Fibroblast of lung (primary cell): ENCODE measurements at regions not wholly inside any gene's neighbourhood (a gene's known extent, or its start where the extent isn't known, plus 50 kb on each side); places are given as distances from the start of the nearest gene placed in this dataset.

Experiments
- DNase-seq, 2 donors: peaks; one replicate each; pipeline versions ENCODE4 v3.0.0 to v3.0.0-alpha.2; 2010; ENCODE audit warnings: low read depth in 2 of 2
- H2AFZ ChIP-seq: 2 replicates; pipeline ENCODE4 v1.5.1; 2012; ENCODE audit warnings: low read length, control low read depth, inconsistent platforms
- H3K27ac ChIP-seq: 2 replicates; pipeline ENCODE4 v1.5.1; 2011; ENCODE audit warnings: low read length, control low read depth; ENCODE audit not compliant: insufficient read depth
- H3K27me3 ChIP-seq: 2 replicates; pipeline ENCODE4 v1.5.1; 2011; ENCODE audit warnings: mild to moderate bottlenecking, low read length; ENCODE audit not compliant: control insufficient read depth, insufficient read depth
- H3K36me3 ChIP-seq: 2 replicates; pipeline ENCODE4 v1.5.1; 2011; ENCODE audit warnings: low read length; ENCODE audit not compliant: control insufficient read depth, insufficient read depth
- H3K4me1 ChIP-seq: 2 replicates; pipeline ENCODE4 v1.5.1; 2011; ENCODE audit warnings: low read length; ENCODE audit not compliant: control insufficient read depth, insufficient read depth; ENCODE audit errors: extremely low read depth
- H3K4me2 ChIP-seq: 2 replicates; pipeline ENCODE4 v1.5.1; 2011; ENCODE audit warnings: low read length, control low read depth; ENCODE audit not compliant: insufficient read depth; ENCODE audit errors: extremely low read depth
- H3K4me3 ChIP-seq, 4 experiments: fragments of 200-600 bp in 1 of 4; sonication (generic) in 1 of 4; replicated peaks in 1 of 4; 2 replicates each; pipeline ENCODE4 v1.5.1; 2011 to 2016; ENCODE audit warnings: low read length in 4 of 4, low read depth in 3 of 4, mild to moderate bottlenecking in 3 of 4, control low read depth in 2 of 4, inconsistent platforms in 1 of 4, mixed read lengths in 1 of 4; ENCODE audit not compliant: insufficient read depth in 1 of 4; ENCODE audit errors: control extremely low read depth in 1 of 4
- H3K79me2 ChIP-seq: 2 replicates; pipeline ENCODE4 v1.5.1; 2012; ENCODE audit warnings: mild to moderate bottlenecking, low read length, inconsistent platforms; ENCODE audit not compliant: control insufficient read depth, insufficient read depth
- H3K9ac ChIP-seq: 2 replicates; pipeline ENCODE4 v1.5.1; 2011; ENCODE audit warnings: mild to moderate bottlenecking, low read length, control low read depth; ENCODE audit not compliant: insufficient read depth
- H3K9me3 ChIP-seq: 2 replicates; pipeline ENCODE4 v1.5.1; 2012; ENCODE audit warnings: low read depth, low read length; ENCODE audit not compliant: control insufficient read depth, insufficient read depth
- H4K20me1 ChIP-seq: 2 replicates; pipeline ENCODE4 v1.5.1; 2011; ENCODE audit warnings: low read length; ENCODE audit not compliant: control insufficient read depth, insufficient read depth; ENCODE audit errors: extremely low read depth
- CTCF ChIP-seq, 2 donors: IDR thresholded peaks in 1 of 2; conservative IDR thresholded peaks in 1 of 2; 1 replicate in 1 of 2; 2 replicates in 1 of 2; pipeline ENCODE4 v1.5.1; 2011 to 2012; ENCODE audit warnings: low read length in 2 of 2, control low read depth in 1 of 2, inconsistent platforms in 1 of 2, low read depth in 1 of 2, mild to moderate bottlenecking in 1 of 2
- EZH2 ChIP-seq: IDR thresholded peaks from 2 replicates; pipeline ENCODE4 v1.5.1; 2012; ENCODE audit warnings: low read length, control low read depth, mild to moderate bottlenecking; ENCODE audit errors: missing control alignments

GRCh38 chr4:170705907-170706306 is 616.2 kb upstream of the AADAT start:
- no peaks in the 10 kb centered on the region for H4K20me1 ChIP-seq
- no peaks in the 10 kb centered on the region for H3K27me3 ChIP-seq
- H3K4me3 ChIP-seq = no peak overlapping the region
- no peaks in the 10 kb centered on the region for H3K4me1 ChIP-seq
- TF ChIP-seq EZH2 (no peak), CTCF (conservative IDR thresholded peaks at IDR 0.05 in 1 of 2, IDR thresholded peaks at IDR 0.05 in 1 of 2; ENCODE audit: low read depth in 1 of 2, low read length in 2 of 2) (no peak)
- H2AFZ ChIP-seq = no peak overlapping the region
- H3K4me2 ChIP-seq = no peak overlapping the region
- H3K9me3 ChIP-seq = no peaks in the 10 kb centered on the region
- H3K27ac ChIP-seq = no peak overlapping the region
- no peaks in the 10 kb centered on the region for H3K79me2 ChIP-seq
- no peak overlapping the region for H3K9ac ChIP-seq
- DNase-seq = no peak
- H3K36me3 ChIP-seq = no peaks in the 10 kb centered on the region

- Histone ChIP-seq H3K36me3 (no peaks in the 10 kb centered on the region), H3K9me3 (no peaks in the 10 kb centered on the region), H2AFZ (no peak overlapping the region), H3K27ac (no peak overlapping the region), H3K9ac (no peak overlapping the region), H3K4me3 (no peak overlapping the region), H3K4me1 (no peaks in the 10 kb centered on the region), H3K27me3 (no peaks in the 10 kb centered on the region), H4K20me1 (no peaks in the 10 kb centered on the region), H3K79me2 (no peaks in the 10 kb centered on the region), H3K4me2 (no peak overlapping the region)
- DNase-seq = no peak
- TF ChIP-seq EZH2 = no peak
- TF ChIP-seq CTCF (conservative IDR thresholded peaks at IDR 0.05 in 1 of 2, IDR thresholded peaks at IDR 0.05 in 1 of 2; ENCODE audit: low read depth in 1 of 2, low read length in 2 of 2) = no peak
Measured at GRCh38 chr4:170700064-170700463, 610.3 kb upstream of the AADAT start.

GRCh38 chr4:170698334-170698733 is 608.6 kb upstream of the AADAT start:
- Histone ChIP-seq H3K27me3 (no peaks in the 10 kb centered on the region), H3K4me1 (no peaks in the 10 kb centered on the region), H3K79me2 (no peaks in the 10 kb centered on the region), H4K20me1 (no peaks in the 10 kb centered on the region), H2AFZ (no peak overlapping the region), H3K27ac (no peak overlapping the region), H3K4me3 (no peak overlapping the region), H3K36me3 (no peaks in the 10 kb centered on the region), H3K4me2 (no peak overlapping the region), H3K9ac (no peak overlapping the region), H3K9me3 (no peaks in the 10 kb centered on the region)
- no peak for DNase-seq
- TF ChIP-seq CTCF (conservative IDR thresholded peaks at IDR 0.05 in 1 of 2, IDR thresholded peaks at IDR 0.05 in 1 of 2; ENCODE audit: low read depth in 1 of 2, low read length in 2 of 2) = no peak
